ENCODE measurements at regions not wholly inside any gene's neighbourhood (a gene's known extent, or its start where the extent isn't known, plus 50 kb on each side); places are given as distances from the start of the nearest gene placed in this dataset.

GRCh38 chr4:16450724-16451123 lies 224.5 kb upstream of the TAPT1 start:
- H3K4me3 ChIP-seq (ENCODE audit: low read length): no peak overlapping the region
- H3K4me3 Mint-ChIP-seq: no peak overlapping the region
- no peaks in the 10 kb centered on the region for H3K36me3 Mint-ChIP-seq
- DNase-seq: no peak
- peaks cover 0 to 6% (median 0%) of the 10 kb centered on the region in 5 donors for H3K9me3 Mint-ChIP-seq
- no peak overlapping the region for H3K27ac Mint-ChIP-seq
- no peaks in the 10 kb centered on the region for H3K27me3 ChIP-seq (ENCODE audit: insufficient read depth, low read length, poor library complexity, severe bottlenecking)
- peaks cover 0 to 2% of the 10 kb centered on the region in 2 donors for H3K27me3 Mint-ChIP-seq
- H3K4me1 ChIP-seq (ENCODE audit: insufficient read depth, low read length): no peaks in the 10 kb centered on the region
- H3K27ac ChIP-seq (ENCODE audit: low read depth, low read length): no peak overlapping the region
- H3K4me1 Mint-ChIP-seq: no peaks in the 10 kb centered on the region
- POLR2A ChIA-PET: no interaction called here
- H3K36me3 ChIP-seq (ENCODE audit: insufficient read depth, low read length): no peaks in the 10 kb centered on the region
- H3K9me3 ChIP-seq (ENCODE audit: low read length): no peaks in the 10 kb centered on the region
- CTCF ChIA-PET: no interaction called here

- H3K9me3 Mint-ChIP-seq: peaks cover 0 to 2% (median 0%) of the 10 kb centered on the region in 5 donors
- CTCF ChIA-PET: no interaction called here
Observed at GRCh38 chr4:16450031-16450430, 223.8 kb upstream of the TAPT1 start.

GRCh38 chr4:16449406-16449805 lies 223.1 kb upstream of the TAPT1 start:
- no peak overlapping the region for H3K27ac ChIP-seq (ENCODE audit: low read depth, low read length)
- CTCF ChIA-PET: no interaction called here
- no peaks in the 10 kb centered on the region for H3K4me1 Mint-ChIP-seq
- H3K27ac Mint-ChIP-seq: no peak overlapping the region
- H3K4me1 ChIP-seq (ENCODE audit: insufficient read depth, low read length): no peaks in the 10 kb centered on the region
- no peak overlapping the region for H3K4me3 ChIP-seq (ENCODE audit: low read length)
- H3K27me3 ChIP-seq (ENCODE audit: insufficient read depth, low read length, poor library complexity, severe bottlenecking): no peaks in the 10 kb centered on the region
- no peaks in the 10 kb centered on the region for H3K36me3 Mint-ChIP-seq
- no peaks in the 10 kb centered on the region for H3K9me3 Mint-ChIP-seq
- no peak overlapping the region for H3K4me3 Mint-ChIP-seq
- POLR2A ChIA-PET: no interaction called here
- no peaks in the 10 kb centered on the region for H3K36me3 ChIP-seq (ENCODE audit: insufficient read depth, low read length)
- H3K27me3 Mint-ChIP-seq: no peaks in the 10 kb centered on the region
- no peaks in the 10 kb centered on the region for H3K9me3 ChIP-seq (ENCODE audit: low read length)
- no peak for DNase-seq

More at GRCh38 chr4:16450031-16450430, 223.8 kb upstream of the TAPT1 start:
- no peaks in the 10 kb centered on the region for H3K36me3 Mint-ChIP-seq
- Histone ChIP-seq H3K9me3 (ENCODE audit: low read length) (no peaks in the 10 kb centered on the region), H3K4me3 (ENCODE audit: low read length) (no peak overlapping the region), H3K36me3 (ENCODE audit: insufficient read depth, low read length) (no peaks in the 10 kb centered on the region), H3K27me3 (ENCODE audit: insufficient read depth, low read length, poor library complexity, severe bottlenecking) (no peaks in the 10 kb centered on the region), H3K4me1 (ENCODE audit: insufficient read depth, low read length) (no peaks in the 10 kb centered on the region), H3K27ac (ENCODE audit: low read depth, low read length) (no peak overlapping the region)
- H3K27me3 Mint-ChIP-seq: peaks cover 0 to 1% of the 10 kb centered on the region in 2 donors
- no peak overlapping the region for H3K4me3 Mint-ChIP-seq
- no peaks in the 10 kb centered on the region for H3K4me1 Mint-ChIP-seq
- H3K27ac Mint-ChIP-seq: no peak overlapping the region
- DNase-seq: no peak
- POLR2A ChIA-PET: no interaction called here

GRCh38 chr4:16448241-16448840 lies 222.1 kb upstream of the TAPT1 start:
- ChIA-PET POLR2A (no interaction called here), CTCF (no interaction called here)
- Mint-ChIP-seq H3K4me1 (no peaks in the 10 kb centered on the region), H3K9me3 (no peaks in the 10 kb centered on the region), H3K36me3 (no peaks in the 10 kb centered on the region), H3K4me3 (no peak overlapping the region), H3K27me3 (no peaks in the 10 kb centered on the region), H3K27ac (no peak overlapping the region)
- no peak overlapping the region for H3K4me3 ChIP-seq (ENCODE audit: low read length)
- DNase-seq: no peak
- no peak overlapping the region for H3K27ac ChIP-seq (ENCODE audit: low read depth, low read length)
- H3K4me1 ChIP-seq (ENCODE audit: insufficient read depth, low read length): no peaks in the 10 kb centered on the region
- H3K36me3 ChIP-seq (ENCODE audit: insufficient read depth, low read length): no peaks in the 10 kb centered on the region
- H3K9me3 ChIP-seq (ENCODE audit: low read length): no peaks in the 10 kb centered on the region
- H3K27me3 ChIP-seq (ENCODE audit: insufficient read depth, low read length, poor library complexity, severe bottlenecking): no peaks in the 10 kb centered on the region

- Histone ChIP-seq H3K27ac (ENCODE audit: low read depth, low read length) (no peak overlapping the region), H3K9me3 (ENCODE audit: low read length) (no peaks in the 10 kb centered on the region), H3K4me3 (ENCODE audit: low read length) (no peak overlapping the region), H3K27me3 (ENCODE audit: insufficient read depth, low read length, poor library complexity, severe bottlenecking) (no peaks in the 10 kb centered on the region), H3K4me1 (ENCODE audit: insufficient read depth, low read length) (no peaks in the 10 kb centered on the region), H3K36me3 (ENCODE audit: insufficient read depth, low read length) (no peaks in the 10 kb centered on the region)
- H3K9me3 Mint-ChIP-seq: peaks cover 0 to 4% (median 2%) of the 10 kb centered on the region in 5 donors
- ChIA-PET CTCF (interaction anchor here (1.1 kb wide), 1 partner anchor 10 kb away, joined by 4 read pairs; no protein-coding TSS in a partner anchor), POLR2A (no interaction called here)
- H3K27ac Mint-ChIP-seq: no peak overlapping the region
- H3K27me3 Mint-ChIP-seq: no peaks in the 10 kb centered on the region
- no peak overlapping the region for H3K4me3 Mint-ChIP-seq
- no peaks in the 10 kb centered on the region for H3K36me3 Mint-ChIP-seq
- H3K4me1 Mint-ChIP-seq: no peaks in the 10 kb centered on the region
- DNase-seq: no peak
Observed at GRCh38 chr4:16443504-16444088, 217.3 kb upstream of the TAPT1 start.

- no peaks in the 10 kb centered on the region for H3K4me1 Mint-ChIP-seq
Observed at GRCh38 chr4:16442296-16442695, 216.0 kb upstream of the TAPT1 start.

DNA sequence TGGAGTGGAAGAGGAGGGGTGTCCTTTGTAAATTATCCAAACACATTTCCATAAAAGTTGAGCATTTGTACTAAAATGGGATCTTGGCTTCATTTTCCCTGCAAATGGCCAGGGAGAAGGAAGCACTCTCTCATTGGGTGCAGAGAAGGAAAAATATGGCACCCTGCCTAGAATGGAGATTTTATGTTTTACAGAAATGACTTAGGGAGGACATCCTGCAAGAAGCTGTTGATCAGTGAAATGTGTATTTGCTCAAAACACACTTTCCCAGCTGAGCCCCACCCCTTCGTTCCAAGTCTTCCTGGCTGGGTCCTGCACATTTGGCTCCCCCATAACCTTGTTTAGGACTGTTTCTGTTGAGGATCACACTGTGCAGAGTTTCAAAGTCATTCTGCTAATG lies 213.5 kb upstream of the TAPT1 start:
- no peaks in the 10 kb centered on the region for H3K9me3 ChIP-seq (ENCODE audit: low read length)
- Mint-ChIP-seq H3K27ac (no peak overlapping the region), H3K9me3 (peaks cover 5 to 15% (median 7%) of the 10 kb centered on the region in 5 donors), H3K4me3 (no peak overlapping the region), H3K36me3 (no peaks in the 10 kb centered on the region), H3K4me1 (no peaks in the 10 kb centered on the region), H3K27me3 (no peaks in the 10 kb centered on the region)
- DNase-seq: no peak
- H3K27ac ChIP-seq (ENCODE audit: low read depth, low read length): no peak overlapping the region
- H3K27me3 ChIP-seq (ENCODE audit: insufficient read depth, low read length, poor library complexity, severe bottlenecking): no peaks in the 10 kb centered on the region
- POLR2A ChIA-PET: no interaction called here
- CTCF ChIA-PET: no interaction called here
- H3K36me3 ChIP-seq (ENCODE audit: insufficient read depth, low read length): no peaks in the 10 kb centered on the region
- H3K4me3 ChIP-seq (ENCODE audit: low read length): no peak overlapping the region
- H3K4me1 ChIP-seq (ENCODE audit: insufficient read depth, low read length): no peaks in the 10 kb centered on the region

More at GRCh38 chr4:16442296-16442695, 216.0 kb upstream of the TAPT1 start:
- no peaks in the 10 kb centered on the region for H3K9me3 ChIP-seq (ENCODE audit: low read length)
- Mint-ChIP-seq H3K27me3 (no peaks in the 10 kb centered on the region), H3K36me3 (no peaks in the 10 kb centered on the region), H3K4me3 (no peak overlapping the region), H3K27ac (no peak overlapping the region), H3K9me3 (peaks cover 5 to 12% (median 7%) of the 10 kb centered on the region in 5 donors)
- H3K4me1 ChIP-seq (ENCODE audit: insufficient read depth, low read length): no peaks in the 10 kb centered on the region
- H3K36me3 ChIP-seq (ENCODE audit: insufficient read depth, low read length): no peaks in the 10 kb centered on the region
- H3K4me3 ChIP-seq (ENCODE audit: low read length): no peak overlapping the region
- no peak for DNase-seq
- no peak overlapping the region for H3K27ac ChIP-seq (ENCODE audit: low read depth, low read length)
- no peaks in the 10 kb centered on the region for H3K27me3 ChIP-seq (ENCODE audit: insufficient read depth, low read length, poor library complexity, severe bottlenecking)
- ChIA-PET POLR2A (no interaction called here), CTCF (no interaction called here)

DNA sequence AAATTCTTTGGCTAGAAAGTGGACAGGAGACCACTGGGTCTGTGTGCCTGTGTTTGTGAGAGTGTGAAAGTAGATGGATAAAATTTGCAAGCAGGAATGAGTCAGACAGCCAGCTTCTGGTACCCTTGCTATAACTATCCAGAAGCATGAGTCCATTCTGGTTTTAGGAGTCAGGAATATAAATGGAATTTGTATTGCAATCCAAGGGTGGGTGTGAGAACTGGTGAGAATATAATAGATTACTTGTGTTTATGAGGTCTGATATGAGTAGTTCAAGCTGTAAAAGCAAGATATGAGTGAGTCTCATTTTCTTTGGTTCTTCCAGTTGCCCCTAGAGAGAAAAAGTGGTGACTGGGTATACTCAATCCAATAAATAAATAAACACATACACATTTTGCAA lies 212.7 kb upstream of the TAPT1 start:
- Mint-ChIP-seq H3K36me3 (no peaks in the 10 kb centered on the region), H3K4me3 (no peak overlapping the region), H3K27me3 (no peaks in the 10 kb centered on the region), H3K9me3 (peaks cover 6 to 20% (median 7%) of the 10 kb centered on the region in 5 donors), H3K4me1 (no peaks in the 10 kb centered on the region), H3K27ac (no peak overlapping the region)
- no peaks in the 10 kb centered on the region for H3K9me3 ChIP-seq (ENCODE audit: low read length)
- H3K4me1 ChIP-seq (ENCODE audit: insufficient read depth, low read length): no peaks in the 10 kb centered on the region
- POLR2A ChIA-PET: no interaction called here
- no peak for DNase-seq
- H3K36me3 ChIP-seq (ENCODE audit: insufficient read depth, low read length): no peaks in the 10 kb centered on the region
- no peaks in the 10 kb centered on the region for H3K27me3 ChIP-seq (ENCODE audit: insufficient read depth, low read length, poor library complexity, severe bottlenecking)
- no peak overlapping the region for H3K27ac ChIP-seq (ENCODE audit: low read depth, low read length)
- CTCF ChIA-PET: no interaction called here
- no peak overlapping the region for H3K4me3 ChIP-seq (ENCODE audit: low read length)
